ENCODE measurements at regions not wholly inside any gene's neighbourhood (a gene's known extent, or its start where the extent isn't known, plus 50 kb on each side); places are given as distances from the start of the nearest gene placed in this dataset.

DNA sequence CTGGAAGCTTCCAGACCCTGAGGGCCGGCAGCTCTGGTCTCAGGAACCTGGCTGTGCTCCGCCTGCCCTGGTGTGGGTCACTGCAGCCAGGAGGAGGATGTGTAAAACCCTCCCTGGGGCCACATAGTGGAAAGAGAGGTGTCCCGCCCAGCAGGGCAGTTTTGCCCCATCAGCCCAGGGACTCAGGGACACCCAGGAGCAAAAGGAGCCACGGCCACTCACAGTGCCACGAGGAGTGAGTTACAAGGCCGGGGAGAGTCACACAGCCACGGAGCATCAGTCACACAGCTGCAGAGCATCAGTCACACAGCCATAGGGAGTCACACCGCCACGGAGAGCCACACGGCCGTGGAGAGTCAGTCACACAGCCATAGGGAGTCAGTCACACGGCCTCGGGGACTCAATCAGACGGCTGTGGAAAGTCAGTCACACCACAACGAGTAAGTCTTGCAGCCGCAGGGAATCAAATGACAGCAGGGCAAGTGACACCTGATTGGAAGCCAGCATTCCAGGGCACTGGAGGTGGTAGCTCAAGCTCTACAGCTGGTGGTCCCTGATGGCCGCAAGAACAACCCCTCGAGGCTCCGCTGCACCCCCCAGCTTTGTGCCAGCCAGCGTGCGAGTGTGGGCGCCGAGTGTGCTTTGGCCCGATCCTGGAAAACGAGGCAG lies 60.9 kb downstream of the DLL1 start:
- no peak for TF ChIP-seq ZNF425 (CRISPR knock-in tag; conservative IDR thresholded peaks at IDR 0.05)
- no peak for TF ChIP-seq JAZF1 (CRISPR knock-in tag; IDR thresholded peaks at IDR 0.05)
- TF ChIP-seq, protein P1, sequence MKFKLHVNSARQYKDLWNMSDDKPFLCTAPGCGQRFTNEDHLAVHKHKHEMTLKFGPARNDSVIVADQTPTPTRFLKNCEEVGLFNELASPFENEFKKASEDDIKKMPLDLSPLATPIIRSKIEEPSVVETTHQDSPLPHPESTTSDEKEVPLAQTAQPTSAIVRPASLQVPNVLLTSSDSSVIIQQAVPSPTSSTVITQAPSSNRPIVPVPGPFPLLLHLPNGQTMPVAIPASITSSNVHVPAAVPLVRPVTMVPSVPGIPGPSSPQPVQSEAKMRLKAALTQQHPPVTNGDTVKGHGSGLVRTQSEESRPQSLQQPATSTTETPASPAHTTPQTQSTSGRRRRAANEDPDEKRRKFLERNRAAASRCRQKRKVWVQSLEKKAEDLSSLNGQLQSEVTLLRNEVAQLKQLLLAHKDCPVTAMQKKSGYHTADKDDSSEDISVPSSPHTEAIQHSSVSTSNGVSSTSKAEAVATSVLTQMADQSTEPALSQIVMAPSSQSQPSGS (CRISPR knock-in tag; IDR thresholded peaks at IDR 0.05; ENCODE audit: borderline replicate concordance, low read depth): no peak
- TF ChIP-seq ESRRA (CRISPR knock-in tag; IDR thresholded peaks at IDR 0.05; ENCODE audit: borderline replicate concordance): no peak
- TF ChIP-seq, protein P2, sequence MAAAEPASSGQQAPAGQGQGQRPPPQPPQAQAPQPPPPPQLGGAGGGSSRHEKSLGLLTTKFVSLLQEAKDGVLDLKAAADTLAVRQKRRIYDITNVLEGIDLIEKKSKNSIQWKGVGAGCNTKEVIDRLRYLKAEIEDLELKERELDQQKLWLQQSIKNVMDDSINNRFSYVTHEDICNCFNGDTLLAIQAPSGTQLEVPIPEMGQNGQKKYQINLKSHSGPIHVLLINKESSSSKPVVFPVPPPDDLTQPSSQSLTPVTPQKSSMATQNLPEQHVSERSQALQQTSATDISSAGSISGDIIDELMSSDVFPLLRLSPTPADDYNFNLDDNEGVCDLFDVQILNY (CRISPR knock-in tag; IDR thresholded peaks at IDR 0.05): no peak
- no peak for TF ChIP-seq OVOL2 (CRISPR knock-in tag; IDR thresholded peaks at IDR 0.05; ENCODE audit: borderline replicate concordance)
- no peak for TF ChIP-seq ZNF263 (CRISPR knock-in tag; IDR thresholded peaks at IDR 0.05; ENCODE audit: low read depth)
- no peak for TF ChIP-seq ATF1 (CRISPR knock-in tag; IDR thresholded peaks at IDR 0.05)
- TF ChIP-seq SMAD3 (CRISPR knock-in tag; IDR thresholded peaks at IDR 0.05; ENCODE audit: borderline replicate concordance): no peak
- Mint-ChIP-seq H3K27ac (no peak overlapping the region), H3K36me3 (no peaks in the 10 kb centered on the region), H3K4me3 (no peak overlapping the region), H3K27me3 (ENCODE audit: low read depth) (no peaks in the 10 kb centered on the region; the same call in 1 of the 2 replicates), H3K9me3 (no peaks in the 10 kb centered on the region), H3K4me1 (peaks cover 11% of the 10 kb centered on the region)
- ChIA-PET CTCF (no interaction called here), POLR2A (no interaction called here)
- no peak for ATAC-seq
- DNase-seq (ENCODE audit: low spot score): no peak

- TF ChIP-seq, protein P3, sequence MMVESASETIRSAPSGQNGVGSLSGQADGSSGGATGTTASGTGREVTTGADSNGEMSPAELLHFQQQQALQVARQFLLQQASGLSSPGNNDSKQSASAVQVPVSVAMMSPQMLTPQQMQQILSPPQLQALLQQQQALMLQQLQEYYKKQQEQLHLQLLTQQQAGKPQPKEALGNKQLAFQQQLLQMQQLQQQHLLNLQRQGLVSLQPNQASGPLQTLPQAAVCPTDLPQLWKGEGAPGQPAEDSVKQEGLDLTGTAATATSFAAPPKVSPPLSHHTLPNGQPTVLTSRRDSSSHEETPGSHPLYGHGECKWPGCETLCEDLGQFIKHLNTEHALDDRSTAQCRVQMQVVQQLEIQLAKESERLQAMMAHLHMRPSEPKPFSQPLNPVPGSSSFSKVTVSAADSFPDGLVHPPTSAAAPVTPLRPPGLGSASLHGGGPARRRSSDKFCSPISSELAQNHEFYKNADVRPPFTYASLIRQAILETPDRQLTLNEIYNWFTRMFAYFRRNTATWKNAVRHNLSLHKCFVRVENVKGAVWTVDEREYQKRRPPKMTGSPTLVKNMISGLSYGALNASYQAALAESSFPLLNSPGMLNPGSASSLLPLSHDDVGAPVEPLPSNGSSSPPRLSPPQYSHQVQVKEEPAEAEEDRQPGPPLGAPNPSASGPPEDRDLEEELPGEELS (CRISPR knock-in tag; IDR thresholded peaks at IDR 0.05): no peak
- TF ChIP-seq, protein P4, sequence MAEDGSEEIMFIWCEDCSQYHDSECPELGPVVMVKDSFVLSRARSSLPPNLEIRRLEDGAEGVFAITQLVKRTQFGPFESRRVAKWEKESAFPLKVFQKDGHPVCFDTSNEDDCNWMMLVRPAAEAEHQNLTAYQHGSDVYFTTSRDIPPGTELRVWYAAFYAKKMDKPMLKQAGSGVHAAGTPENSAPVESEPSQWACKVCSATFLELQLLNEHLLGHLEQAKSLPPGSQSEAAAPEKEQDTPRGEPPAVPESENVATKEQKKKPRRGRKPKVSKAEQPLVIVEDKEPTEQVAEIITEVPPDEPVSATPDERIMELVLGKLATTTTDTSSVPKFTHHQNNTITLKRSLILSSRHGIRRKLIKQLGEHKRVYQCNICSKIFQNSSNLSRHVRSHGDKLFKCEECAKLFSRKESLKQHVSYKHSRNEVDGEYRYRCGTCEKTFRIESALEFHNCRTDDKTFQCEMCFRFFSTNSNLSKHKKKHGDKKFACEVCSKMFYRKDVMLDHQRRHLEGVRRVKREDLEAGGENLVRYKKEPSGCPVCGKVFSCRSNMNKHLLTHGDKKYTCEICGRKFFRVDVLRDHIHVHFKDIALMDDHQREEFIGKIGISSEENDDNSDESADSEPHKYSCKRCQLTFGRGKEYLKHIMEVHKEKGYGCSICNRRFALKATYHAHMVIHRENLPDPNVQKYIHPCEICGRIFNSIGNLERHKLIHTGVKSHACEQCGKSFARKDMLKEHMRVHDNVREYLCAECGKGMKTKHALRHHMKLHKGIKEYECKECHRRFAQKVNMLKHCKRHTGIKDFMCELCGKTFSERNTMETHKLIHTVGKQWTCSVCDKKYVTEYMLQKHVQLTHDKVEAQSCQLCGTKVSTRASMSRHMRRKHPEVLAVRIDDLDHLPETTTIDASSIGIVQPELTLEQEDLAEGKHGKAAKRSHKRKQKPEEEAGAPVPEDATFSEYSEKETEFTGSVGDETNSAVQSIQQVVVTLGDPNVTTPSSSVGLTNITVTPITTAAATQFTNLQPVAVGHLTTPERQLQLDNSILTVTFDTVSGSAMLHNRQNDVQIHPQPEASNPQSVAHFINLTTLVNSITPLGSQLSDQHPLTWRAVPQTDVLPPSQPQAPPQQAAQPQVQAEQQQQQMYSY (CRISPR knock-in tag; IDR thresholded peaks at IDR 0.05): no peak
- TF ChIP-seq, protein P5, sequence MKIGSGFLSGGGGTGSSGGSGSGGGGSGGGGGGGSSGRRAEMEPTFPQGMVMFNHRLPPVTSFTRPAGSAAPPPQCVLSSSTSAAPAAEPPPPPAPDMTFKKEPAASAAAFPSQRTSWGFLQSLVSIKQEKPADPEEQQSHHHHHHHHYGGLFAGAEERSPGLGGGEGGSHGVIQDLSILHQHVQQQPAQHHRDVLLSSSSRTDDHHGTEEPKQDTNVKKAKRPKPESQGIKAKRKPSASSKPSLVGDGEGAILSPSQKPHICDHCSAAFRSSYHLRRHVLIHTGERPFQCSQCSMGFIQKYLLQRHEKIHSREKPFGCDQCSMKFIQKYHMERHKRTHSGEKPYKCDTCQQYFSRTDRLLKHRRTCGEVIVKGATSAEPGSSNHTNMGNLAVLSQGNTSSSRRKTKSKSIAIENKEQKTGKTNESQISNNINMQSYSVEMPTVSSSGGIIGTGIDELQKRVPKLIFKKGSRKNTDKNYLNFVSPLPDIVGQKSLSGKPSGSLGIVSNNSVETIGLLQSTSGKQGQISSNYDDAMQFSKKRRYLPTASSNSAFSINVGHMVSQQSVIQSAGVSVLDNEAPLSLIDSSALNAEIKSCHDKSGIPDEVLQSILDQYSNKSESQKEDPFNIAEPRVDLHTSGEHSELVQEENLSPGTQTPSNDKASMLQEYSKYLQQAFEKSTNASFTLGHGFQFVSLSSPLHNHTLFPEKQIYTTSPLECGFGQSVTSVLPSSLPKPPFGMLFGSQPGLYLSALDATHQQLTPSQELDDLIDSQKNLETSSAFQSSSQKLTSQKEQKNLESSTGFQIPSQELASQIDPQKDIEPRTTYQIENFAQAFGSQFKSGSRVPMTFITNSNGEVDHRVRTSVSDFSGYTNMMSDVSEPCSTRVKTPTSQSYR (CRISPR knock-in tag; IDR thresholded peaks at IDR 0.05): no peak
- TF ChIP-seq CREM (CRISPR knock-in tag; IDR thresholded peaks at IDR 0.05) (no peak), ZNF671 (CRISPR knock-in tag; IDR thresholded peaks at IDR 0.05) (no peak), GABPB1 (CRISPR knock-in tag; IDR thresholded peaks at IDR 0.05) (no peak), ZNF425 (CRISPR knock-in tag; conservative IDR thresholded peaks at IDR 0.05) (no peak), GTF2I (CRISPR knock-in tag; conservative IDR thresholded peaks at IDR 0.05) (no peak), SMAD3 (CRISPR knock-in tag; IDR thresholded peaks at IDR 0.05; ENCODE audit: borderline replicate concordance) (no peak), ZBTB21 (CRISPR knock-in tag; IDR thresholded peaks at IDR 0.05; ENCODE audit: borderline replicate concordance) (no peak)
- CTCF ChIA-PET: no interaction called here
- H3K36me3 Mint-ChIP-seq: no peaks in the 10 kb centered on the region
- no peak overlapping the region for H3K27ac Mint-ChIP-seq
- no peak for ATAC-seq
- no peak overlapping the region for H3K4me3 Mint-ChIP-seq
- peaks cover 15% of the 10 kb centered on the region for H3K4me1 Mint-ChIP-seq
- POLR2A ChIA-PET: no interaction called here
- no peaks in the 10 kb centered on the region; the same call in 1 of the 2 replicates for H3K27me3 Mint-ChIP-seq (ENCODE audit: low read depth)
- no peaks in the 10 kb centered on the region for H3K9me3 Mint-ChIP-seq
- no peak for DNase-seq (ENCODE audit: low spot score)
These were observed 61.5 kb downstream of the DLL1 start for GRCh38 chr6:170229396-170229795.

Data from WTC11 (cell line).